Middle frontal gyrus (tissue), 1 donor: ENCODE measurements at regions not wholly inside any gene's neighbourhood (a gene's known extent, or its start where the extent isn't known, plus 50 kb on each side); places are given as distances from the start of the nearest gene placed in this dataset.
"Not testable (repeated sequence)": the region's sequence is repeated elsewhere in the genome, so short reads cannot be mapped to it uniquely, and the experiment has no call there.

Experiments used
- DNase-seq: peaks from one replicate; pipeline ENCODE4 v3.0.0-alpha.2; 2015; ENCODE audit warnings: low spot score; ENCODE audit errors: extremely low spot score

DNA sequence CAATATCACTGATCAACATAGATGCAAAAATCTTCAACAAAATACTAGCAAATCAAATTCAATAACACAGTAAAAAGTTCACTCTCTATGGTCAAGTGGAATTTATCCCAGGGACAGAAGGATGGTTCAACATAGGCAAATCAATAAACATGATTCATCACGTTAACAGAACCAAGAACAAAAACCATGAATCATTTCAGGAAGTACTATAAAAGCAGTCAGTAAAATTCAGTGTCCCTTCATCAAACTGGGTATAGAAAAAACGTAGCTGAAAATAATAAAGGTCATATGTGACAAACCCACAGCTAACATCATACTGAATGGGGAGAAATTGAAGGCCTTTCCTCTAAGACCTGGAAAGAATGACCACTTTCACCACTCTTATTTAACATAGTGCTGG lies 172.1 kb downstream of the POLR2M start:
- DNase-seq, result no peak

DNA sequence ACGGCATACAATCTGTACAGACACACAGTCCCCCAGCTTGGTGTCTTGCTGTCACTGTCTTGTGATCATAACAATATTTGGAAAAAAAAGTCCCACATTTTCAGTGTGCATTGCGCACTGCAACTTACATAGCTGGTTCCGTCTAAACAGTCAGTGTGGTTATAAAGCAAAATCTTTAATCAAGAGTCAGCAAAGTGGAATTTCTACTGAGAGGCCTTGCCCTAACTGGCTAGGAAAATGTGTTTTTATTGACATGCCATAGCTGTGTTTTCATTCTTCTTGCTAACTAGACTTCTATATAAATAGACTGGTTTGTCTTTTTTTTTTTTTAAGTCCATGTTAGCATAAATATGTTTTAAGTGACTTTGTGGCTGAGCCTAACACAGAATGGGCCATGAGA lies 174.8 kb downstream of the POLR2M start:
- no peak for DNase-seq

DNA sequence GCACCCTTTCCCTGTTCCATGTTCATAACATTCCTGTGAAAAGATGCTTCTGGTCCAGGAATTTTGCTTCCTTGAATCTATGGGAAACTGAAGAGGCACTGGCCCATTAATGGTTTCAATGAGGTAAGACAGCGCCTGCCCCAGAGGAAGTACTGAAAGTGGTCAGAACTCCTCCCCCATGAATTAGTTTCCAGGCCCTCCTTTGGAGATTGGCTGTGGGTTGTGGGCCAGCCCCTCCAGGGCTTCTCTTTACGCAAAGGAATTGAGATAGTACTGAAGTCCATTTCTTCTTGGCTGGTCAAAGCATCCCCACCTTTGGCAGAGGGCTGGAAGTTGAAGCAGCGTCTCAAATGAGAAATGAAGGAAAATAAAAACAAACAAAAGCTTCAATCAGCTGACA lies 175.5 kb downstream of the POLR2M start:
- DNase-seq, result no peak

DNA sequence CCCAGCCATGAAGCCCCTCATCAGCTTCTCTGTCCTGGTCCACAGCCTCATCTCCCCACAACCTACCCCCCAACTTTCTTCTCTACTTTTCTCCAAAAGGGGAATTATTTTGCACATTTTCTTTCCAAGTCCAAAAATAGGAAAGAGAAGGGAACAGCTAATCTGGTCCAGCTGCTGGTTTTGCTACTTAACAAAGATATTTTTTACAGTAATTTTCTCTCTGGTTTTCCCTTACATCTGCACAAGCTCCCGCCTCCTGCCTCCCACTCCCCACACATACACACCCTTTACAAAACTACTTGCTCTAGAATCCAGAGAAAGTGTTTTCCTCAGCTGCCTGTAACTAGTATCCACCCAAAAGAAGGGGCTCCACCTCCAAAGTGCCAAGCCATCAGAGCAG lies 177.2 kb downstream of the POLR2M start:
- no peak for DNase-seq

DNA sequence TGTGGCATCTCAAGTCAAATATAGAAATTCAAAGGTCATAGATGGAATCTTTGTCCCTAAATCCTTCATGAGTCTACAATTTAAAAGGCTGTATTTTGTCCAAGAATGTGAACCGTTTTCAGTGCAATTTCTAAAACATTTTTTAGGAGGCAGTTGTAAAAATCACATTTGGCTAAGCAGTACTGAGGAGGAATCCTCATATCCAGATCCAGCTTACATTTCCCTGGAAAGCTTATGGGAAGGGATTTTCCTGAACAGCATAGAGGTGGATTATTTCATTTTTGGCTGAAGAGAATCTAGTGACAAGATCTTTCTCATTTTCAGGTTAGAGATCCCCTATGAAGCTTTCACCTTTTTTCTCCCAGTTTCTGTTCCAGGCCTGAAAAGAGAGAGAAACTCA lies 178.4 kb downstream of the POLR2M start:
- no peak for DNase-seq

DNA sequence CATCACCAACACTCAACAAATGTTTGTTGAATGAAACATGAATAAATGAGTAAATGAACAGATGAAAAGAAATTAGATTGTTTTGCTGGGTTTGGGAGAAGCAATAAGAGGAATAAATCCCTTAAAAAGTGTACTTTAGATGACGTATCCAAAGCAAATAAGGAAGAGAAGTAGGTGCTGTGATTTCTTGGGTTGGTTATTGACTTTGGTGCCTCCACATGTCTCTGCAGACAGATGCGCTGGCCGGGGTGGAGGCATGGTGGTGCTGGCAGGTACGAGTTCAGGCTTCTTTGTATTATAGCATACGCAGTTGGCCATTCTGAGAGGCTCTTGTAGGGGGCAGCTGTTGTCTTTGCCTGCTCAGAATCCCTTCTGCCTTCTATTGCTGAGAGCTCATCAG lies 178.9 kb downstream of the POLR2M start:
- DNase-seq, result no peak

DNA sequence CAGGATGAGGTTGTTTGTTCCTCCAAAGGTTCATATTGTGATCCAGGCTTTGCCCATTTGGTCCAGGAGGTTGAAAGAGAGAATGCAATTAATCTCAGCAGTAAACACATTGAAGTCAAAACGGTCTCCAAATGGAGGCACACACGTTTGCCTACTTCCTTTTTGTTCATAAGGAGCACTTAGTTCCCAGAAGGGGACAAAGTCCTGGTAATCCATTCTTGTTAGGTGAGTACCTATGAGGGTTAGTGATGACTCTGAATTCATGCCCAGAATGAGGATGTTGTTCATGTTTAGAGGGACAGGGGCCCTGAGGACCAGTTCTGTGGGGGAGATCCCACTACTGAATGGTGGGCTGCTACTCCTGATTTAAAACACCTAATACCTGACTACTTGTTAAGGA lies 177.7 kb downstream of the ALDH1A2 start:
- DNase-seq, result no peak

DNA sequence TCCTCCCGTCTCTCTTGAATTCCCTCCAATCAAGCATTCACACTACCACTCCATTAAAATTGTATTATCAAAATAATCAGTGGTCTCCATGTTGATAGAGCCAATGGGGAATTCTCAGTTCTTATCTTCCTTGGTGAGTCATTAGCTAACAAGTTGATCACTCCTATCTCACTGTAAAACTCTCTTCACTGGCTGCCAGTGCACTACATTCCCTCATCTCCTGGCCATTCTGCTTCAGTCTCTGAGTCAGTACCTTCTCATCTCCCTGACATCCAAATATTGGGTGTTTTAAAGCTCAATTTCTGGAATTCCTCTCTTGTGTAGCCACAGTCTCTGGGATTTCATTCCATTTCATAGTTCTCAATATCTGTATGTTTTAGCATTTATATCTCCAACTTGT lies 175.2 kb downstream of the ALDH1A2 start:
- no peak for DNase-seq

DNA sequence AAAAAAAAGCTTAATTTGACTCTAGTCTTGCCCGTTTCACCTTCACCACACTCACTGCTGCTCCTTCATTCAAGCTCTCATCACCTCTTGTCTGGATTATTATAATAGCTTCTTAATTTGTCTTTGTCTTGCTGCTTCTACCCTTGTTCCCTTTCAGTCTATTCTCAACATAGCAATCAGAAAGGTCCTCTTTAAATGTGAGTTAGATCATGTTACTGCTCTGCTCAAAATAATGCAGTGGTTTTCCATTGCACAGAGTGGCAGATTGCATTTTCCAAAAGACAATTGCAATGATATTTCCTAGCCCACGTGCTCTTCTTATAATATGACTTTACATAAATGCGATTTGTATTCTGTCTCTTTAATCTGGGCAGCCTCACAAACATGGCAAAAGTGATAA lies 174.6 kb downstream of the ALDH1A2 start:
- no peak for DNase-seq

DNA sequence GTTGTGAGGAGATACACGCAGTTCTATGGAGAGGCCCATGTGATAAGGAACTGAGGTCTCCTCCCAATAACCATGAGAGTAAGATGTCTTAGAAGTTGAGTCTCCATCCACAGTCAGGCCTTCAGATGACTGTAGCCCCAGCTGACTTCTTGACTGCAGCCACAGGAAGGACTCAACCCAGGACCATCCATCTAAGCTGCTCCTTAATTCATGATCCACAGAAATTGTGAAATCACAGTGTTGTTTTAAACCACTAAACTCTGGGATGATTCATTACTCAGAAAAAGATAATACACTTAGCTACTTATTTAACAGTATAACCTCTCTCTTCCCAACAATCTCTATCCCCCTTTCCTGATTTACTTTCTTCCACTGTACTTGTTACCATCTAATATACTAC lies 173.3 kb downstream of the ALDH1A2 start:
- no peak for DNase-seq

DNA sequence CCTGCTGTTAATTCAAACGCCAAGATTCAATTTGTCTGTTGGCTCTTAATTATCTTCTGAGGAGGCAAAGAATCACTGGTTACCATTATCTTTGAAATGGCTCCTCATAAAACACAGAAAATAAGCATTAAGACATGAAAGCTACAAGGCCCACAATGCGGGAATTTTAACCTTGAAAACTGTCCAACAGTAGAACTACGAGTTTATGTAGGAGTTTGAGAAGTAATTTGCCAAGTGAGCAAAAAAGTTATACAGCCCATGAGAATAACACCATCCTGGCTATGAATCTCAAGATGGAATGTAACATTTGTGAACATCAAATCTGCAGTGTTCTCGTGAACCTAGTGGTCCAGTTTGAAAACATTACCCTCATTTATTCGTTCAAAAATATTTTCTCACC lies 172.5 kb downstream of the ALDH1A2 start:
- DNase-seq, result no peak

DNA sequence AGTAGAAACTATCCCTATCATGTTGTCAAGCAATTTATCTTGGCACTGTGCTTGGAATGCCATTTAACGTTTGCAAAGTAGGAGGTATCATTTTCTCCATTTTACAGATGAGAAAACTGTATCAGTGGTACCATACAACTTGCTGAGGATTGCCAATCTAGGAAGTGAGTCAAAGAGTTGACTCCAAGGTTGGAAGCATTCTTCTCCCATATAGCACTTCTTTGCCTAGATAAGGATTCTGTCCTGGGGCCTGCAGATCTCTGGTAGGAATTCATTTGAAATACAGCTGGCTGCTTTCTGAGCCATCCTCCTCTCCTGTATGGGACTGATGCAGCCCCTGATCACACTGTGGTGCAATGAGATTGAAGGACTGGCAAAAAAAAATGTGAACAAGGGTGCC lies 170.2 kb downstream of the ALDH1A2 start:
- no peak for DNase-seq

DNA sequence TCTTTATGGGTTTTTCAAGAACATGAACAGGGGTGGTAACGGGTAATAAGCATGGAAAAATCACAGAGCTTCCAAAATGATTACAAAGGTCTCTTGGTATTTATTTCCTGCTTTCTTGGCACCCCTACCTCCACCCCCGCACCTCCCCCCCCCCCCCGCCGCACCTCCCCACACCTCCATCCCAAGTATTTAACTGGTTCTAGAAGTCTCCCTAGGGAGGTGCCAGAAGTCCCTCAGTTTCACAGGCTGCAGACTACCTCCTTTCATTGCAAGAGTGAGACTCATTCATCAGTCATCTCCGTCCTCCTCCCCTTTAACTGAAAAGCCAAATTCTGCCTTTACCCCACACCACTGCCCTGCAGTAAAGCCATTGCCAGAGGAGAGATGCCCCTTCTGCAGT lies 169.4 kb downstream of the ALDH1A2 start:
- DNase-seq, result no peak

DNA sequence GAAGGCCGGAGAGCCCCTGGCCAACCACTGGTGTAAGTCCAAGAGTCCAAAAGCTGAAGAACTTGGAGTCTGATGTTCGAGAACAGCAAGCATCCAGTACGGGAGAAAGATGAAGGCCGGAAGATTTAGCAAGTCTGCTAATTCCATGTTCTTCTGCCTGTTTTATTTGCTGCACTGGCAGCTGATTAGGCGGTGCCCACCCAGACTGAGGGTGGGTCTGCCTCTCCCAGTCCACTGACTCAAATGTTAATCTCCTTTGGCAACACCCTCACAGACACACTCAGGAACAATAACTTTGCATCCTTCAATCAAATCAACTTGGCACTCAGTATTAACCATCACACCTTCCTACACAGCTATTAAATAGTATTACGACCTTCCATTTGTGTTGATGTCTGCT lies 168.6 kb downstream of the ALDH1A2 start:
- not testable (repeated sequence) for DNase-seq

DNA sequence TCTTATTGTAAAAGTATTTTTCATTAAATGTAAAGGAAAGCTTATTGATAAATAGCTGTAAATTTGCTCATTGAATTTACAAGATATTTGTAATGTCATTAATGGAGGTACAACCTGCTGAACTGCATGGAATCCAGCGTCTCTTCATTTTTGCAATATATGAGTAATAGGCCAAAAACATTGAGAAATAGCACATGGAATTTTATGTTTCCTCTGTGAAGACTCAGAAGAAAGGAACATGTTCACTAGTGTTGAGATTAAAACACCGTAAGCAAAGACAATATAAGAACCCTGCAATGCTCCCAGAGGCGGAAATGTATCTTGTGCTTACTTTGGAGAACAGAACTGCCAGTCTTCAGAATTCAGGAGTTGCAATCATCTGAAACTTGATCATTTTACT lies 167.6 kb downstream of the ALDH1A2 start:
- no peak for DNase-seq

DNA sequence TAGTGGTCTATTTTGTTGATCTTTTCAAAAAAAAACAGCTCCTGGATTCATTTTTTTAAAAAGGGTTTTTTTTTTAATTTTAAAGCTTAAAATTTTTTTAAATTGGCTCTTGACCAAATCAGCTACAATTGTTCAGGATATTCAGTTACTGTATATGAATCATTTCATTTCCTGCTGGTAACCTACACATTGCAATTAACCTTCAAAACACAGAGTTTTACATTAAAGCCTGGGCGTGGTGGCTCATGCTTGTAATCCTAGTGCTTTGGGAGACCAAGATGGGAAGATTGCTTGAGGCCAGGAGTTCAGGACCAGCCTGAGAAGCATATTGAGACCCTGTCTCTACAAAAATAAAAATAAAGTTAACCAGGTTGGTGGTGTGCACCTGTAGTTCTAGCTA lies 163.4 kb downstream of the ALDH1A2 start:
- no peak for DNase-seq
